GM12878 (cell line): ENCODE measurements at regions not wholly inside any gene's neighbourhood (a gene's known extent, or its start where the extent isn't known, plus 50 kb on each side); places are given as distances from the start of the nearest gene placed in this dataset.

Experiments
- ATAC-seq: fragments of 200-7000 bp; cut with Tn5 transposase; 3 replicates; pipeline ENCODE4 v1.9.1; 2020; ENCODE audit warnings: mild to moderate bottlenecking, moderate library complexity
- BruUV-seq: library from RNA; stranded (reverse); fragments of 400-500 nt; replicated peaks from 2 replicates; lab custom pipeline; 2021; lab: Mats Ljungman, UMichigan
- CTCF ChIA-PET: fragments of 300-600 bp; sonication (Branson Sonifier 250); formaldehyde crosslinking; extraction: SDS; loops from one replicate; lab custom pipeline; 2021; ENCODE audit warnings: inconsistent platforms; lab: Yijun Ruan, JAX
- POLR2A ChIA-PET: fragments of 350-600 bp; formaldehyde crosslinking; extraction: SDS; loops from one replicate; lab custom pipeline; 2021; ENCODE audit warnings: inconsistent platforms; lab: Charles Lee
- RAD21 ChIA-PET: fragments of 300-600 bp; sonication (Branson Sonifier 250); formaldehyde crosslinking; loops from one replicate; lab custom pipeline; 2023; ENCODE audit warnings: antibody characterized with exemption; ENCODE audit not compliant: unreplicated experiment; lab: Charles Lee
- SMC1A ChIA-PET: fragments of 300-600 bp; sonication (Branson Sonifier 250); formaldehyde crosslinking; loops from one replicate; lab custom pipeline; 2023; ENCODE audit not compliant: unreplicated experiment, uncharacterized antibody; lab: Charles Lee
- DNase-seq: peaks from one replicate; pipeline ENCODE4 v3.0.0-alpha.2; 2011; ENCODE audit warnings: low read depth, low spot score
- FAIRE-seq: peaks from 3 replicates; lab custom pipeline; 2011; peaks lifted over from hg19 to GRCh38; lab: Jason Lieb, UNC
- H2AFZ ChIP-seq: 2 replicates; pipeline ENCODE4 v1.6.0; 2011; ENCODE audit warnings: low read depth, low read length, control low read depth; ENCODE audit not compliant: control insufficient read depth
- H3K27ac ChIP-seq: 2 replicates; pipeline ENCODE4 v1.5.1; 2011; ENCODE audit warnings: control low read depth; ENCODE audit not compliant: control insufficient read depth, insufficient read depth
- H3K27me3 ChIP-seq, 2 experiments: replicated peaks in 1 of 2; 2 replicates each; pipeline versions ENCODE4 v1.6.0 to v1.6.1; 2011; ENCODE audit warnings: low read length in 1 of 2; ENCODE audit not compliant: control insufficient read depth in 2 of 2, insufficient read depth in 2 of 2
- H3K36me3 ChIP-seq, 2 experiments: 2 replicates each; pipeline ENCODE4 v1.5.1; 2011; ENCODE audit warnings: low read length in 1 of 2; ENCODE audit not compliant: control insufficient read depth in 2 of 2, insufficient read depth in 2 of 2
- H3K4me1 ChIP-seq: 2 replicates; pipeline ENCODE4 v1.6.1; 2011; ENCODE audit warnings: mild to moderate bottlenecking, low read length, moderate library complexity, mixed read lengths; ENCODE audit not compliant: control insufficient read depth, insufficient read depth
- H3K4me2 ChIP-seq: 2 replicates; pipeline ENCODE4 v1.6.0; 2011; ENCODE audit warnings: control low read depth; ENCODE audit not compliant: control insufficient read depth, insufficient read depth
- H3K4me3 ChIP-seq: fragments of 200-600 bp; sonication (generic); 2 replicates; pipeline ENCODE4 v1.5.1; 2016
- H3K79me2 ChIP-seq: 2 replicates; pipeline ENCODE4 v1.6.0; 2011; ENCODE audit warnings: low read length; ENCODE audit not compliant: control insufficient read depth, insufficient read depth
- H3K9ac ChIP-seq: 2 replicates; pipeline ENCODE4 v1.8.0; 2011; ENCODE audit warnings: low read length, control low read depth, mixed read lengths; ENCODE audit not compliant: control insufficient read depth, insufficient read depth
- H3K9me3 ChIP-seq: replicated peaks from 3 replicates; pipeline ENCODE4 v1.5.1; 2011; ENCODE audit warnings: mild to moderate bottlenecking, low read length; ENCODE audit not compliant: control insufficient read depth, insufficient read depth
- H4K20me1 ChIP-seq: 2 replicates; pipeline ENCODE4 v1.6.0; 2011; ENCODE audit not compliant: control insufficient read depth, insufficient read depth
- ASH2L ChIP-seq: fragments of 300-600, 200-600 bp; sonication (generic); IDR thresholded peaks from 2 replicates; pipeline ENCODE4 v1.6.1; 2017; ENCODE audit warnings: low read depth, mild to moderate bottlenecking, borderline replicate concordance
- EP300 ChIP-seq, 2 experiments: fragments of 150-350 bp in 1 of 2; IDR thresholded peaks; 2 replicates each; pipeline ENCODE4 v1.6.1; 2011 to 2012; ENCODE audit warnings: low read depth in 2 of 2, low read length in 2 of 2, borderline replicate concordance in 1 of 2, improper control_type of control experiment in 1 of 2, inconsistent platforms in 1 of 2; ENCODE audit not compliant: control insufficient read depth in 1 of 2
- IKZF2 ChIP-seq, 2 experiments: fragments of 450-650 bp; IDR thresholded peaks; 2 replicates each; pipeline ENCODE4 v1.6.1; 2017; ENCODE audit warnings: mild to moderate bottlenecking in 2 of 2, moderate library complexity in 2 of 2
- MTA3 ChIP-seq: IDR thresholded peaks from 2 replicates; pipeline ENCODE4 v1.6.1; 2012; ENCODE audit warnings: low read length, inconsistent platforms, borderline replicate concordance
- NBN ChIP-seq: fragments of 450-650 bp; IDR thresholded peaks from 2 replicates; pipeline ENCODE4 v1.6.1; 2016
- NKRF ChIP-seq: fragments of 450-650 bp; conservative IDR thresholded peaks from 2 replicates; pipeline ENCODE4 v1.6.1; 2017; ENCODE audit warnings: mild to moderate bottlenecking, moderate library complexity
- PAX5 ChIP-seq: IDR thresholded peaks from 2 replicates; pipeline ENCODE4 v1.6.1; 2011; ENCODE audit warnings: low read depth, low read length, borderline replicate concordance
- POLR2AphosphoS2 ChIP-seq: IDR thresholded peaks from 2 replicates; pipeline ENCODE4 v1.6.1; 2011; ENCODE audit warnings: low read depth, mild to moderate bottlenecking, low read length, improper control_type of control experiment, moderate library complexity
- SREBF1 ChIP-seq: IDR thresholded peaks from 2 replicates; pipeline ENCODE4 v1.6.1; 2012; ENCODE audit warnings: mild to moderate bottlenecking, low read length
- SUPT20H ChIP-seq: IDR thresholded peaks from 2 replicates; pipeline ENCODE4 v1.6.1; 2011; ENCODE audit warnings: low read depth, mild to moderate bottlenecking, low read length, moderate library complexity, borderline replicate concordance; ENCODE audit not compliant: control insufficient read depth
- TBL1XR1 ChIP-seq: IDR thresholded peaks from 2 replicates; pipeline ENCODE4 v1.6.1; 2012; ENCODE audit warnings: low read depth, low read length, improper control_type of control experiment
- TCF3 ChIP-seq: IDR thresholded peaks from 2 replicates; pipeline ENCODE4 v1.6.1; 2012; ENCODE audit warnings: low read depth, mild to moderate bottlenecking, low read length, borderline replicate concordance; ENCODE audit not compliant: insufficient read depth
- ZNF217 ChIP-seq: fragments of 450-650 bp; IDR thresholded peaks from 2 replicates; pipeline ENCODE4 v1.6.1; 2017; ENCODE audit warnings: antibody characterized with exemption, mild to moderate bottlenecking
- WGBS: methylation state at CpG from one replicate; pipeline ENCODE4 v1.1.6; 2016; ENCODE audit warnings: low lambda C conversion rate; ENCODE audit not compliant: insufficient replicate concordance, insufficient coverage; ENCODE audit errors: missing lambda C conversion rate; 5-methylcytosine and 5-hydroxymethylcytosine counted together
- in situ Hi-C: fragments of 300-500 bp; cut with MboI; formaldehyde crosslinking; loops from 9 replicates; pipeline ENCODE4 v1.14.3; 2018; ENCODE audit warnings: mixed read lengths
- intact Hi-C: fragments of 100-400 bp; cut with micrococcal nuclease; formaldehyde crosslinking; loops from one replicate; pipeline ENCODE4 v1.14.2; 2022; ENCODE audit not compliant: unreplicated experiment

GRCh38 chr9:113678859-113679256, 197.3 kb upstream of the ZNF618 start:
- Histone ChIP-seq H3K4me3 (no peak overlapping the region), H2AFZ (no peak overlapping the region), H4K20me1 (no peaks in the 10 kb centered on the region), H3K4me1 (no peaks in the 10 kb centered on the region), H3K36me3 (no peaks in the 10 kb centered on the region), H3K4me2 (no peak overlapping the region), H3K9ac (no peak overlapping the region), H3K27ac (no peak overlapping the region), H3K9me3 (no peaks in the 10 kb centered on the region), H3K27me3 (0 out of 4 replicates have a peak, but pooled peaks cover 0 to 3% of the 10 kb centered on the region in 2 experiments), H3K79me2 (no peaks in the 10 kb centered on the region)
- no peak for TF ChIP-seq POLR2AphosphoS2
- no peak for TF ChIP-seq TBL1XR1
- TF ChIP-seq SREBF1 = no peak
- TF ChIP-seq NBN = no peak
- no peak for TF ChIP-seq ZNF217
- TF ChIP-seq IKZF2 (IDR thresholded peaks at IDR 0.05) = no peak
- TF ChIP-seq MTA3 = no peak
- no peak for TF ChIP-seq NKRF
- no peak for TF ChIP-seq TCF3
- TF ChIP-seq SUPT20H = no peak
- TF ChIP-seq ASH2L = no peak
- no peak for TF ChIP-seq PAX5
- no peak for TF ChIP-seq EP300 (IDR thresholded peaks at IDR 0.05; ENCODE audit: borderline replicate concordance in 1 of 2, control insufficient read depth in 1 of 2, low read depth in 2 of 2, low read length in 2 of 2)
- RAD21 ChIA-PET = no interaction called here
- CTCF ChIA-PET = no interaction called here
- FAIRE-seq (no peak), DNase-seq (no peak), ATAC-seq (no peak)
- SMC1A ChIA-PET = no interaction called here
- 35% methylated on average over 2 of the region's 2 CpGs for WGBS
- POLR2A ChIA-PET = no interaction called here
- intact Hi-C loops (no loop called here), in situ Hi-C loops (no loop called here)
- no TSS peak for BruUV-seq
